ENCODE measurements at regions not wholly inside any gene's neighbourhood (a gene's known extent, or its start where the extent isn't known, plus 50 kb on each side); places are given as distances from the start of the nearest gene placed in this dataset.

DNA sequence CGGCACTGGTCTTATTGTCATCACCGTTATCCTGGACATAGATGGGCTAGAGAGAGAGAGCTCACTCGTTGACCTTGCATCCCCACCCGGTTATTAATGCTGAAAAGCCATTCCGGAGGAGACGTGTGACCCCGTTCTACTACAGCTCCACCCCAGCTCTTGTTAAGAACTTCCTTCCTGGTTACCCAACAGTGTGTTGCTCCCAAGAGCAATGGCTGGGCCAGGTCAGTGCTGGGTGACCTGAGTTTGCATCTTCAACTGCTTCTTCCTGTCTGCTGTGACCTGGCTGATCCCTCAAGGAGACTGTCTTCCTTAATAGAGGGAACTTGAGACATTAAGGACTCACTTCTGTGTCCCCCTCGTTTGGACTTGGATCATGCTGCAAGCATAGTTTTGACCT is 96.1 kb upstream of the SDK2 start:
- TF ChIP-seq POLR2A (IDR thresholded peaks at IDR 0.05; ENCODE audit: low read depth, low read length), result no peak
- TF ChIP-seq TAF1 (IDR thresholded peaks at IDR 0.05; ENCODE audit: low read depth, low read length), result no peak
- no peak for TF ChIP-seq POU2F2 (IDR thresholded peaks at IDR 0.05; ENCODE audit: low read depth, low read length)
- TF ChIP-seq POLR2AphosphoS5 (IDR thresholded peaks at IDR 0.05; ENCODE audit: low read depth, low read length), result no peak
- no peak for TF ChIP-seq SPI1 (IDR thresholded peaks at IDR 0.05; ENCODE audit: low read depth, low read length)
- no peak for TF ChIP-seq PAX5 (IDR thresholded peaks at IDR 0.05; ENCODE audit: insufficient read depth, low read length, severe bottlenecking)

Data from GM12891 (cell line).